H1 (cell line): ENCODE measurements at regions not wholly inside any gene's neighbourhood (a gene's known extent, or its start where the extent isn't known, plus 50 kb on each side); places are given as distances from the start of the nearest gene placed in this dataset.
A peak's percentile ranks its signal among the peaks of the same experiment; 100 is the strongest.

Experiments used
- CTCF ChIA-PET: fragments of 300-600 bp; sonication (Branson Sonifier 250); formaldehyde crosslinking; loops from one replicate; lab custom pipeline; 2021; ENCODE audit not compliant: partially characterized antibody; lab: Charles Lee
- POLR2A ChIA-PET: fragments of 300-600 bp; sonication (Branson Sonifier 250); formaldehyde crosslinking; loops from one replicate; lab custom pipeline; 2021; ENCODE audit warnings: inconsistent platforms; ENCODE audit not compliant: partially characterized antibody; lab: Charles Lee
- DNase-seq, 2 experiments: peaks; one replicate each; pipeline versions ENCODE4 v3.0.0 to v3.0.0-alpha.2; 2010 to 2022; ENCODE audit warnings: low spot score in 2 of 2, low read depth in 1 of 2, mixed read lengths in 1 of 2
- FAIRE-seq: peaks from 2 replicates; lab custom pipeline; 2011; peaks lifted over from hg19 to GRCh38; lab: Jason Lieb, UNC
- H2AFZ ChIP-seq: 2 replicates; pipeline ENCODE4 v1.8.1; 2012; ENCODE audit warnings: low read length, inconsistent platforms
- H2AK5ac ChIP-seq: 2 replicates; pipeline ENCODE4 v1.6.1; 2013; ENCODE audit warnings: low read depth, low read length
- H2BK120ac ChIP-seq: replicated peaks from 2 replicates; pipeline ENCODE3; 2013; ENCODE audit warnings: low read depth, low read length, inconsistent platforms
- H2BK12ac ChIP-seq: 2 replicates; pipeline ENCODE4 v1.6.1; 2013; ENCODE audit warnings: low read depth, low read length
- H2BK15ac ChIP-seq: 2 replicates; pipeline ENCODE4 v1.6.1; 2013; ENCODE audit warnings: low read length
- H2BK20ac ChIP-seq: 2 replicates; pipeline ENCODE4 v1.6.1; 2013; ENCODE audit warnings: low read length
- H2BK5ac ChIP-seq: 2 replicates; pipeline ENCODE4 v1.6.1; 2013; ENCODE audit warnings: low read depth, low read length
- H3K14ac ChIP-seq: 2 replicates; pipeline ENCODE4 v1.6.1; 2013; ENCODE audit warnings: inconsistent platforms; ENCODE audit not compliant: insufficient read length
- H3K18ac ChIP-seq: 2 replicates; pipeline ENCODE4 v1.6.1; 2013; ENCODE audit warnings: low read length; ENCODE audit errors: extremely low read depth
- H3K23ac ChIP-seq: 2 replicates; pipeline ENCODE4 v1.6.1; 2013; ENCODE audit warnings: inconsistent platforms; ENCODE audit not compliant: insufficient read length
- H3K23me2 ChIP-seq: 2 replicates; pipeline ENCODE4 v1.6.1; 2013; ENCODE audit warnings: low read depth, low read length
- H3K27ac ChIP-seq: 2 replicates; pipeline ENCODE4 v1.6.1; 2011; ENCODE audit warnings: low read depth, low read length, inconsistent platforms
- H3K27me3 ChIP-seq, 4 experiments: replicated peaks in 1 of 4; 1 replicate in 1 of 4; 2 replicates in 3 of 4; pipeline versions ENCODE4 v1.6.1 to v1.8.1; 2011 to 2013; ENCODE audit warnings: low read length in 3 of 4, mild to moderate bottlenecking in 3 of 4, inconsistent platforms in 2 of 4, mixed read lengths in 2 of 4, moderate library complexity in 1 of 4; ENCODE audit not compliant: control insufficient read depth in 3 of 4, insufficient read depth in 3 of 4; ENCODE audit errors: extremely low read depth in 1 of 4
- H3K36me3 ChIP-seq, 4 experiments: 2 replicates each; pipeline versions ENCODE4 v1.6.1 to v1.8.1; 2011 to 2013; ENCODE audit warnings: mild to moderate bottlenecking in 4 of 4, low read length in 3 of 4, moderate library complexity in 2 of 4, control low read depth in 1 of 4, inconsistent platforms in 1 of 4; ENCODE audit not compliant: insufficient read depth in 4 of 4, control insufficient read depth in 2 of 4
- H3K4ac ChIP-seq: replicated peaks from 2 replicates; pipeline ENCODE3; 2013; ENCODE audit warnings: low read length, low read depth, mixed read lengths, inconsistent platforms; ENCODE audit not compliant: insufficient read length
- H3K4me1 ChIP-seq, 4 experiments: replicated peaks in 1 of 4; 1 replicate in 1 of 4; 2 replicates in 3 of 4; pipeline versions ENCODE4 v1.6.1 to v1.8.1; 2011 to 2013; ENCODE audit warnings: low read length in 3 of 4, inconsistent platforms in 2 of 4, mixed read lengths in 1 of 4; ENCODE audit not compliant: insufficient read depth in 4 of 4, control insufficient read depth in 3 of 4
- H3K4me2 ChIP-seq, 2 experiments: 2 replicates each; pipeline versions ENCODE4 v1.6.1 to v1.8.1; 2011 to 2013; ENCODE audit warnings: low read depth in 2 of 2, low read length in 2 of 2, control low read depth in 1 of 2, inconsistent platforms in 1 of 2, mild to moderate bottlenecking in 1 of 2; ENCODE audit not compliant: insufficient read depth in 1 of 2
- H3K4me3 ChIP-seq, 4 experiments: fragments of 200-600, 300-600 bp in 1 of 4; sonication (generic), shearing (Covaris generic), sonication (Bioruptor Twin) in 1 of 4; 2 replicates each; pipeline versions ENCODE4 v1.5.1 to v1.8.1; 2011 to 2016; ENCODE audit warnings: low read length in 4 of 4, low read depth in 3 of 4, control low read depth in 2 of 4, inconsistent platforms in 2 of 4, mild to moderate bottlenecking in 2 of 4, mixed read lengths in 1 of 4, moderate library complexity in 1 of 4; ENCODE audit not compliant: insufficient read depth in 2 of 4; ENCODE audit errors: extremely low read depth in 1 of 4
- H3K56ac ChIP-seq: replicated peaks from 2 replicates; pipeline ENCODE3; 2013; ENCODE audit warnings: low read depth, mild to moderate bottlenecking, mixed read lengths, low read length, inconsistent platforms; ENCODE audit not compliant: insufficient read length
- H3K79me1 ChIP-seq: 2 replicates; pipeline ENCODE4 v1.6.1; 2013; ENCODE audit warnings: low read depth, low read length, control low read depth
- H3K79me2 ChIP-seq, 2 experiments: 2 replicates each; pipeline versions ENCODE4 v1.6.1 to v1.8.1; 2012 to 2013; ENCODE audit warnings: low read length in 2 of 2, mild to moderate bottlenecking in 2 of 2, inconsistent platforms in 1 of 2; ENCODE audit not compliant: insufficient read depth in 2 of 2, control insufficient read depth in 1 of 2
- H3K9ac ChIP-seq, 4 experiments: replicated peaks in 1 of 4; 1 replicate in 1 of 4; 2 replicates in 3 of 4; pipeline versions ENCODE4 v1.6.1 to v1.8.1; 2011 to 2013; ENCODE audit warnings: low read depth in 3 of 4, low read length in 3 of 4, control low read depth in 2 of 4, mild to moderate bottlenecking in 2 of 4, moderate library complexity in 2 of 4, inconsistent platforms in 1 of 4; ENCODE audit errors: extremely low read depth in 1 of 4
- H3K9me3 ChIP-seq, 2 experiments: 2 replicates each; pipeline versions ENCODE4 v1.6.1 to v1.8.1; 2012 to 2013; ENCODE audit warnings: mild to moderate bottlenecking in 2 of 2, moderate library complexity in 2 of 2, control low read depth in 1 of 2, inconsistent platforms in 1 of 2, low read depth in 1 of 2, low read length in 1 of 2, mixed read lengths in 1 of 2; ENCODE audit not compliant: insufficient read depth in 2 of 2
- H4K20me1 ChIP-seq, 2 experiments: replicated peaks in 1 of 2; 2 replicates each; pipeline versions ENCODE3 to v1.8.1; 2011 to 2013; ENCODE audit warnings: inconsistent platforms in 2 of 2, low read length in 2 of 2, mild to moderate bottlenecking in 1 of 2; ENCODE audit not compliant: insufficient read depth in 2 of 2, control insufficient read depth in 1 of 2
- H4K5ac ChIP-seq: 2 replicates; pipeline ENCODE4 v1.6.1; 2013; ENCODE audit warnings: low read length, low read depth, mixed read lengths, inconsistent platforms; ENCODE audit not compliant: insufficient read length
- H4K8ac ChIP-seq: 2 replicates; pipeline ENCODE4 v1.8.0; 2013; ENCODE audit warnings: mild to moderate bottlenecking, moderate library complexity, low read length, inconsistent platforms; ENCODE audit not compliant: insufficient read depth; ENCODE audit errors: extremely low read depth
- H4K91ac ChIP-seq: replicated peaks from 2 replicates; pipeline ENCODE3; 2013; ENCODE audit warnings: low read length, mixed read lengths, inconsistent platforms; ENCODE audit not compliant: insufficient read length
- ATF3 ChIP-seq: IDR thresholded peaks from 2 replicates; pipeline ENCODE4 v1.6.1; 2011; ENCODE audit warnings: low read depth, mild to moderate bottlenecking, low read length; ENCODE audit not compliant: insufficient read depth
- CHD1 ChIP-seq: IDR thresholded peaks from 2 replicates; pipeline ENCODE4 v1.6.1; 2012; ENCODE audit warnings: low read depth, low read length, improper control_type of control experiment
- EP300 ChIP-seq, 2 experiments: IDR thresholded peaks; 1 replicate in 1 of 2; 2 replicates in 1 of 2; pipeline ENCODE4 v1.6.1; 2011 to 2012; ENCODE audit warnings: low read depth in 2 of 2, low read length in 2 of 2, mild to moderate bottlenecking in 2 of 2, borderline replicate concordance in 1 of 2, inconsistent platforms in 1 of 2, moderate library complexity in 1 of 2
- NRF1 ChIP-seq: IDR thresholded peaks from 2 replicates; pipeline ENCODE4 v1.6.1; 2011; ENCODE audit warnings: mild to moderate bottlenecking, low read depth, low read length, improper control_type of control experiment
- POLR2AphosphoS5 ChIP-seq: IDR thresholded peaks from 2 replicates; pipeline ENCODE4 v1.6.1; 2011; ENCODE audit warnings: low read depth, low read length
- RNF2 ChIP-seq: fragments of 200-900, 300-1000 bp; sonication (generic); IDR thresholded peaks from 2 replicates; pipeline ENCODE4 v1.7.1; 2016; ENCODE audit warnings: borderline replicate concordance, low read depth, mild to moderate bottlenecking, antibody characterized with exemption, low read length; ENCODE audit not compliant: poor library complexity, severe bottlenecking; ENCODE audit errors: missing control alignments
- WGBS, 2 experiments: shearing (Covaris generic) in 1 of 2; methylation state at CpG; one replicate each; pipeline versions ENCODE4 v1.1.6 to v1.1.7; 2013 to 2015; ENCODE audit warnings: low lambda C conversion rate in 2 of 2, mixed read lengths in 2 of 2, inconsistent platforms in 1 of 2, low coverage in 1 of 2, missing lambda C conversion rate in 1 of 2; ENCODE audit not compliant: insufficient replicate concordance in 2 of 2, insufficient coverage in 1 of 2, insufficient read length in 1 of 2; ENCODE audit errors: extremely low coverage in 1 of 2, missing lambda C conversion rate in 1 of 2; 5-methylcytosine and 5-hydroxymethylcytosine counted together

- H4K5ac ChIP-seq: no peak overlapping the region
- ChIA-PET POLR2A (no interaction called here), CTCF (interaction anchor here (0.7 to 1.4 kb wide), 2 partner anchors 25 to 55 kb away, joined by 3 read pairs; no protein-coding TSS in a partner anchor)
- H3K79me1 ChIP-seq: no peaks in the 10 kb centered on the region
- H3K4me2 ChIP-seq: no peak overlapping the region
- no peak overlapping the region for H3K23ac ChIP-seq
- H3K4me3 ChIP-seq: no peak overlapping the region
- no peak overlapping the region for H4K91ac ChIP-seq
- H2BK20ac ChIP-seq: no peak overlapping the region
- no peak for DNase-seq
- H3K27me3 ChIP-seq: no peaks in the 10 kb centered on the region
- H3K9ac ChIP-seq: no peak overlapping the region
- no peaks in the 10 kb centered on the region; a peak in 1 of 7 replicates for H3K4me1 ChIP-seq
- H2BK12ac ChIP-seq: no peak overlapping the region
- H3K36me3 ChIP-seq: no peaks in the 10 kb centered on the region
- H2AFZ ChIP-seq: peak overlapping the region; percentile 92
- H4K20me1 ChIP-seq: no peaks in the 10 kb centered on the region
- no peak overlapping the region for H2AK5ac ChIP-seq
- H4K8ac ChIP-seq: no peak overlapping the region
- no peaks in the 10 kb centered on the region for H3K79me2 ChIP-seq
- no peak overlapping the region for H3K27ac ChIP-seq
- no peaks in the 10 kb centered on the region for H3K9me3 ChIP-seq
- no peak overlapping the region for H3K14ac ChIP-seq
- H2BK5ac ChIP-seq: no peak overlapping the region
- H3K18ac ChIP-seq: no peak overlapping the region
- no peaks in the 10 kb centered on the region for H3K23me2 ChIP-seq
- no peak overlapping the region for H3K56ac ChIP-seq
- TF ChIP-seq CHD1 (no peak), ATF3 (no peak), POLR2AphosphoS5 (no peak), EP300 (IDR thresholded peaks at IDR 0.05; ENCODE audit: borderline replicate concordance in 1 of 2, low read depth in 2 of 2, low read length in 2 of 2) (no peak), NRF1 (no peak), RNF2 (no peak)
- no peak overlapping the region for H2BK15ac ChIP-seq
- no peak for FAIRE-seq
- H3K4ac ChIP-seq: no peak overlapping the region
- 35% methylated on average over 2 of the region's 2 CpGs; no CpG with 5 or more reads in 1 of the 2 experiments for WGBS, 2 experiments
- no peak overlapping the region for H2BK120ac ChIP-seq
Observed at GRCh38 chr2:222762342-222762741, 90.9 kb downstream of the MOGAT1 start.
